Thyroid gland (tissue), 4 donors: ENCODE measurements at regions not wholly inside any gene's neighbourhood (a gene's known extent, or its start where the extent isn't known, plus 50 kb on each side); places are given as distances from the start of the nearest gene placed in this dataset.

Source experiments
- POLR2A ChIP-seq, 2 donors: fragments of 450-650 bp; IDR thresholded peaks; one replicate each; pipeline ENCODE4 v1.6.1; 2017; ENCODE audit warnings: antibody characterized with exemption in 2 of 2, mild to moderate bottlenecking in 2 of 2, moderate library complexity in 1 of 2
- TF ChIP-seq, protein P1 (sequence below), 6 experiments: fragments of 200-600 bp in 3 of 6; fragments of 450-650 bp in 3 of 6; sonication (generic) in 3 of 6; IDR thresholded peaks; one replicate each; pipeline ENCODE4 v1.5.1; 2016 to 2019; ENCODE audit warnings: antibody characterized with exemption in 6 of 6, mild to moderate bottlenecking in 2 of 6, inconsistent platforms in 1 of 6, moderate library complexity in 1 of 6

DNA sequence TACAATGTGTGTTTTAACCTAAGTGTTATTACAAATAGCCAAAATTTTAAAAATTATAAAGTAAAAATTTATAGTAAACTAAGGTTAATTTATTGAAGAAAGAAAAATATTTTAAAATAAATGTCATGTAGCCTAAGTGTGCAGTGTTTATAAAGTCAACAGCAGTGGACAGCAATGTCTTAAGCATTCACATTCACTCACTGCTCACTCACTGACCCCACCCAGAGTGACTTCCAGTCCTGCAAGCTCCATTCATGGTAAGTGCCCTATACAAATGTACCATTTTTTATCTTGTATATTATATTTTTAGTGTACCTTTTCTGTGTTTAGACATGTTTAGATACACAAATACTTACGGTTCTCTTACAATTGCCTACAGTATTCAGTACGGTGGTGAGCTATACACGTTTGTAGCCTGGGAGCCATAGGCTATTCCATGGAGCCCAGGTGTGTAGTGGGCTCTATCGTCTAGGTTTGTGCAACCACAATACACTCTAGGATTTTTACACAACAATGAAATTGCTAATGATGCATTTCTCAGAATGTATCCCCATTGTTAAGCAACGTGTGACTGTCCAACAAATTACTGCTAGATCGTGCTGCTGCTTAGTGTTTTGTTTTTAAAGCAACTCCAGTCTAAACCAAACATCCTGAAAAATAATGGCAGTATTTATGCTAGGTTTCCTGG is 108.9 kb upstream of the NAMPT start:
- no peak for TF ChIP-seq POLR2A (IDR thresholded peaks at IDR 0.05)
- TF ChIP-seq, protein P1, sequence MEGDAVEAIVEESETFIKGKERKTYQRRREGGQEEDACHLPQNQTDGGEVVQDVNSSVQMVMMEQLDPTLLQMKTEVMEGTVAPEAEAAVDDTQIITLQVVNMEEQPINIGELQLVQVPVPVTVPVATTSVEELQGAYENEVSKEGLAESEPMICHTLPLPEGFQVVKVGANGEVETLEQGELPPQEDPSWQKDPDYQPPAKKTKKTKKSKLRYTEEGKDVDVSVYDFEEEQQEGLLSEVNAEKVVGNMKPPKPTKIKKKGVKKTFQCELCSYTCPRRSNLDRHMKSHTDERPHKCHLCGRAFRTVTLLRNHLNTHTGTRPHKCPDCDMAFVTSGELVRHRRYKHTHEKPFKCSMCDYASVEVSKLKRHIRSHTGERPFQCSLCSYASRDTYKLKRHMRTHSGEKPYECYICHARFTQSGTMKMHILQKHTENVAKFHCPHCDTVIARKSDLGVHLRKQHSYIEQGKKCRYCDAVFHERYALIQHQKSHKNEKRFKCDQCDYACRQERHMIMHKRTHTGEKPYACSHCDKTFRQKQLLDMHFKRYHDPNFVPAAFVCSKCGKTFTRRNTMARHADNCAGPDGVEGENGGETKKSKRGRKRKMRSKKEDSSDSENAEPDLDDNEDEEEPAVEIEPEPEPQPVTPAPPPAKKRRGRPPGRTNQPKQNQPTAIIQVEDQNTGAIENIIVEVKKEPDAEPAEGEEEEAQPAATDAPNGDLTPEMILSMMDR (IDR thresholded peaks at IDR 0.05), result no peak
